Astrocyte of the hippocampus (primary cell): ENCODE measurements at regions not wholly inside any gene's neighbourhood (a gene's known extent, or its start where the extent isn't known, plus 50 kb on each side); places are given as distances from the start of the nearest gene placed in this dataset.

Experiments used
- DNase-seq: peaks from one replicate; pipeline ENCODE4 v3.0.0; 2011; ENCODE audit warnings: low read depth, low spot score

GRCh38 chr2:220103596-220103995, 476.2 kb downstream of the SLC4A3 start:
- DNase-seq, result no peak

GRCh38 chr2:220104871-220105351, 477.5 kb downstream of the SLC4A3 start:
- peak; percentile 88 for DNase-seq

- no peak for DNase-seq
Measured at GRCh38 chr2:220106065-220106464, 478.6 kb downstream of the SLC4A3 start.

GRCh38 chr2:220107380-220107791, 480.0 kb downstream of the SLC4A3 start:
- DNase-seq, result no peak

- no peak for DNase-seq
Measured at GRCh38 chr2:220114443-220114842, 487.0 kb downstream of the SLC4A3 start.

GRCh38 chr2:220117025-220117424, 489.6 kb downstream of the SLC4A3 start:
- no peak for DNase-seq

GRCh38 chr2:220120041-220120440, 492.6 kb downstream of the SLC4A3 start:
- DNase-seq, result no peak

- DNase-seq, result no peak
Measured at GRCh38 chr2:220123751-220124150, 496.3 kb downstream of the SLC4A3 start.

GRCh38 chr2:220125551-220125950, 498.1 kb downstream of the SLC4A3 start:
- DNase-seq, result no peak

GRCh38 chr2:220127311-220127710, 499.9 kb downstream of the SLC4A3 start:
- no peak for DNase-seq

- no peak for DNase-seq
Measured at GRCh38 chr2:220127876-220128275, 500.4 kb downstream of the SLC4A3 start.

- no peak for DNase-seq
Measured at GRCh38 chr2:220129391-220129790, 502.0 kb downstream of the SLC4A3 start.

- peak; percentile 12 for DNase-seq
Measured at GRCh38 chr2:220134756-220135534, 507.5 kb downstream of the SLC4A3 start.

- DNase-seq, result peak; percentile 60
Measured at GRCh38 chr2:220143336-220143735, 515.9 kb downstream of the SLC4A3 start.

- peak; percentile 20 for DNase-seq
Measured at GRCh38 chr2:220144411-220144810, 517.0 kb downstream of the SLC4A3 start.

GRCh38 chr2:220147161-220148038, 520.0 kb downstream of the SLC4A3 start:
- DNase-seq, result peak; percentile 83

GRCh38 chr2:220148471-220149248, 521.2 kb downstream of the SLC4A3 start:
- DNase-seq, result no peak

- no peak for DNase-seq
Measured at GRCh38 chr2:220151341-220151740, 523.9 kb downstream of the SLC4A3 start.

GRCh38 chr2:220152281-220152935, 525.0 kb downstream of the SLC4A3 start:
- no peak for DNase-seq

GRCh38 chr2:220153118-220153517, 525.7 kb downstream of the SLC4A3 start:
- DNase-seq, result no peak

- no peak for DNase-seq
Measured at GRCh38 chr2:220154304-220154703, 526.9 kb downstream of the SLC4A3 start.
